WTC11 (cell line): ENCODE measurements at regions not wholly inside any gene's neighbourhood (a gene's known extent, or its start where the extent isn't known, plus 50 kb on each side); places are given as distances from the start of the nearest gene placed in this dataset.
A peak's percentile ranks its signal among the peaks of the same experiment; 100 is the strongest.

Experiments used
- ATAC-seq: fragments of 200-7000 bp; cut with Tn5 transposase; 2 replicates; pipeline ENCODE4 v1.10.0; 2021; ENCODE audit warnings: mild to moderate bottlenecking, moderate library complexity
- CTCF ChIA-PET: fragments of 300-600 bp; sonication (Branson Sonifier 250); formaldehyde crosslinking; loops from one replicate; lab custom pipeline; 2021; ENCODE audit warnings: antibody characterized with exemption; lab: Charles Lee
- POLR2A ChIA-PET: fragments of 350-600 bp; sonication (Branson Sonifier 250); formaldehyde crosslinking; loops from one replicate; lab custom pipeline; 2021; ENCODE audit warnings: antibody characterized with exemption; lab: Charles Lee
- DNase-seq: peaks from one replicate; pipeline ENCODE4 v3.0.0; 2021; ENCODE audit warnings: low spot score
- H3K27ac Mint-ChIP-seq: 2 replicates; pipeline ENCODE4 v1.8.0; 2021; ENCODE audit warnings: mixed read lengths
- H3K27me3 Mint-ChIP-seq: 2 replicates; pipeline ENCODE4 v1.8.0; 2021; ENCODE audit warnings: low read depth, mild to moderate bottlenecking, moderate library complexity, mixed read lengths
- H3K36me3 Mint-ChIP-seq: 2 replicates; pipeline ENCODE4 v1.8.0; 2021; ENCODE audit warnings: mixed read lengths
- H3K4me1 Mint-ChIP-seq: 2 replicates; pipeline ENCODE4 v1.8.0; 2022; ENCODE audit warnings: mixed read lengths
- H3K4me3 Mint-ChIP-seq: 2 replicates; pipeline ENCODE4 v1.8.0; 2021; ENCODE audit warnings: mild to moderate bottlenecking, moderate library complexity, mixed read lengths
- H3K9me3 Mint-ChIP-seq: 2 replicates; pipeline ENCODE4 v1.8.0; 2021; ENCODE audit warnings: mixed read lengths
- CBFB ChIP-seq: sonication (generic); formaldehyde crosslinking; IDR thresholded peaks from 2 replicates; pipeline ENCODE4 v1.8.1; 2022; ENCODE audit warnings: mild to moderate bottlenecking, low read depth, missing genetic modification reagents
- CDX4 ChIP-seq: fragments of 250-450 bp; sonication (Bioruptor Pico); IDR thresholded peaks from 2 replicates; pipeline ENCODE4 v1.9.0; 2021; ENCODE audit warnings: moderate library complexity, mild to moderate bottlenecking, inconsistent platforms, borderline replicate concordance
- CTCF ChIP-seq: fragments of 200-600 bp; IDR thresholded peaks from 2 replicates; pipeline ENCODE4 v1.8.0; 2022; ENCODE audit warnings: antibody characterized with exemption
- E2F1 ChIP-seq: sonication (generic); formaldehyde crosslinking; IDR thresholded peaks from 2 replicates; pipeline ENCODE4 v1.8.0; 2022; ENCODE audit warnings: mild to moderate bottlenecking, missing genetic modification reagents
- ELF4 ChIP-seq: sonication (generic); formaldehyde crosslinking; IDR thresholded peaks from 2 replicates; pipeline ENCODE4 v1.8.1; 2022; ENCODE audit warnings: low read depth, mild to moderate bottlenecking, moderate library complexity, missing genetic modification reagents
- ESRRA ChIP-seq: sonication (generic); formaldehyde crosslinking; IDR thresholded peaks from 2 replicates; pipeline ENCODE4 v1.8.1; 2022; ENCODE audit warnings: mild to moderate bottlenecking, missing genetic modification reagents, borderline replicate concordance
- FOXK1 ChIP-seq: sonication (generic); formaldehyde crosslinking; IDR thresholded peaks from 2 replicates; pipeline ENCODE4 v1.8.0; 2022; ENCODE audit warnings: mild to moderate bottlenecking, moderate library complexity, missing genetic modification reagents
- GABPB1 ChIP-seq: sonication (generic); formaldehyde crosslinking; IDR thresholded peaks from 2 replicates; pipeline ENCODE4 v1.8.1; 2023; ENCODE audit warnings: mild to moderate bottlenecking, missing genetic modification reagents
- GTF2I ChIP-seq: fragments of 250-450 bp; sonication (Bioruptor Pico); conservative IDR thresholded peaks from 2 replicates; pipeline ENCODE4 v1.4.0; 2021; ENCODE audit warnings: mild to moderate bottlenecking
- IRF2 ChIP-seq: sonication (generic); formaldehyde crosslinking; IDR thresholded peaks from 2 replicates; pipeline ENCODE4 v1.8.0; 2022; ENCODE audit warnings: low read depth, missing genetic modification reagents, borderline replicate concordance
- MLX ChIP-seq: sonication (generic); formaldehyde crosslinking; IDR thresholded peaks from 2 replicates; pipeline ENCODE4 v1.8.1; 2023; ENCODE audit warnings: mild to moderate bottlenecking, missing genetic modification reagents, moderate library complexity
- NFE2L1 ChIP-seq: sonication (generic); formaldehyde crosslinking; IDR thresholded peaks from 2 replicates; pipeline ENCODE4 v1.8.1; 2023; ENCODE audit warnings: missing genetic modification reagents
- NR1H2 ChIP-seq: sonication (generic); formaldehyde crosslinking; IDR thresholded peaks from 2 replicates; pipeline ENCODE4 v1.9.0; 2021; ENCODE audit warnings: mild to moderate bottlenecking, moderate library complexity, missing genetic modification reagents
- PRDM15 ChIP-seq: sonication (generic); formaldehyde crosslinking; IDR thresholded peaks from 2 replicates; pipeline ENCODE4 v1.8.0; 2022; ENCODE audit warnings: missing genetic modification reagents
- RORB ChIP-seq: fragments of 250-450 bp; sonication (Bioruptor Pico); IDR thresholded peaks from 2 replicates; pipeline ENCODE4 v1.9.0; 2021; ENCODE audit warnings: mild to moderate bottlenecking
- USF2 ChIP-seq: sonication (generic); formaldehyde crosslinking; IDR thresholded peaks from 2 replicates; pipeline ENCODE4 v1.8.1; 2023; ENCODE audit warnings: mild to moderate bottlenecking, missing genetic modification reagents, moderate library complexity
- ZBTB21 ChIP-seq: sonication (generic); formaldehyde crosslinking; IDR thresholded peaks from 2 replicates; pipeline ENCODE4 v1.8.1; 2023; ENCODE audit warnings: mild to moderate bottlenecking, missing genetic modification reagents, borderline replicate concordance
- ZNF423 ChIP-seq: fragments of 250-450 bp; sonication (Bioruptor Pico); IDR thresholded peaks from 2 replicates; pipeline ENCODE4 v2.1.2; 2022; ENCODE audit warnings: mild to moderate bottlenecking, moderate library complexity
- ZNF512 ChIP-seq: sonication (generic); formaldehyde crosslinking; IDR thresholded peaks from 2 replicates; pipeline ENCODE4 v1.8.1; 2022; ENCODE audit warnings: missing genetic modification reagents, borderline replicate concordance
- ZSCAN18 ChIP-seq: fragments of 250-450 bp; sonication (Bioruptor Pico); IDR thresholded peaks from 2 replicates; pipeline ENCODE4 v2.1.2; 2022; ENCODE audit warnings: mild to moderate bottlenecking, moderate library complexity

- peaks cover 9% of the 10 kb centered on the region for H3K9me3 Mint-ChIP-seq
- peaks cover 2% of the 10 kb centered on the region; the same call in 1 of the 2 replicates for H3K27me3 Mint-ChIP-seq
- ChIA-PET CTCF (interaction anchor here (0.6 to 2.4 kb wide), 31 partner anchors 9 to 526 kb away, joined by 3 to 25 read pairs (median 4); no protein-coding TSS in a partner anchor), POLR2A (no interaction called here)
- ATAC-seq (peak; percentile 89), DNase-seq (no peak)
- peaks cover 10% of the 10 kb centered on the region for H3K36me3 Mint-ChIP-seq
- H3K27ac Mint-ChIP-seq: no peak overlapping the region
- H3K4me1 Mint-ChIP-seq: peaks cover 20% of the 10 kb centered on the region
- TF ChIP-seq ZBTB21 (CRISPR knock-in tag) (no peak), NFE2L1 (CRISPR knock-in tag) (no peak), ELF4 (CRISPR knock-in tag) (no peak), CTCF (peak; percentile 38), IRF2 (CRISPR knock-in tag) (no peak), CDX4 (CRISPR knock-in tag) (no peak), USF2 (CRISPR knock-in tag) (peak; percentile 40; the same call in 1 of the 2 replicates), GABPB1 (CRISPR knock-in tag) (no peak)
- H3K4me3 Mint-ChIP-seq: no peak overlapping the region
These were observed 194.9 kb upstream of the KBTBD8 start for GRCh38 chr3:66803206-66803605.

GRCh38 chr3:66803721-66804695 is 194.1 kb upstream of the KBTBD8 start:
- Mint-ChIP-seq H3K9me3 (peaks cover 9% of the 10 kb centered on the region), H3K36me3 (peaks cover 10% of the 10 kb centered on the region), H3K4me1 (peaks cover 19% of the 10 kb centered on the region), H3K4me3 (no peak overlapping the region), H3K27me3 (peaks cover 2% of the 10 kb centered on the region; the same call in 1 of the 2 replicates), H3K27ac (no peak overlapping the region)
- POLR2A ChIA-PET: interaction anchor here (0.6 kb wide), 1 partner anchor 53 kb away, joined by 3 read pairs; no protein-coding TSS in a partner anchor
- CTCF ChIA-PET: interaction anchor here (0.6 to 2.4 kb wide), 27 partner anchors 8 to 525 kb away, joined by 3 to 25 read pairs (median 4); no protein-coding TSS in a partner anchor
- ATAC-seq: no peak; the same call in 1 of the 2 replicates
- DNase-seq: no peak
- TF ChIP-seq NR1H2 (CRISPR knock-in tag): no peak
- no peak for TF ChIP-seq E2F1 (CRISPR knock-in tag)
- TF ChIP-seq MLX (CRISPR knock-in tag): no peak
- TF ChIP-seq GTF2I (CRISPR knock-in tag): no peak
- no peak for TF ChIP-seq ZSCAN18 (CRISPR knock-in tag)
- TF ChIP-seq ZNF512 (CRISPR knock-in tag): no peak
- no peak for TF ChIP-seq ZNF423
- TF ChIP-seq ESRRA (CRISPR knock-in tag): no peak
- TF ChIP-seq PRDM15 (CRISPR knock-in tag): no peak
- no peak for TF ChIP-seq FOXK1 (CRISPR knock-in tag)
- no peak for TF ChIP-seq RORB (CRISPR knock-in tag)
- TF ChIP-seq CBFB (CRISPR knock-in tag): no peak
- no peak for TF ChIP-seq IRF2 (CRISPR knock-in tag)
- TF ChIP-seq ELF4 (CRISPR knock-in tag): no peak
